Loucy (cell line): ENCODE measurements at regions not wholly inside any gene's neighbourhood (a gene's known extent, or its start where the extent isn't known, plus 50 kb on each side); places are given as distances from the start of the nearest gene placed in this dataset.

ENCODE experiments used
- CTCF ChIP-seq: fragments of 200-600 bp; sonication (generic); conservative IDR thresholded peaks from 2 replicates; pipeline ENCODE4 v1.5.1; 2014; ENCODE audit warnings: mild to moderate bottlenecking, antibody characterized with exemption, low read length
- EZH2phosphoT487 ChIP-seq: fragments of 200-600 bp; IDR thresholded peaks from 2 replicates; pipeline ENCODE4 v1.6.1; 2018; ENCODE audit warnings: antibody characterized with exemption, mild to moderate bottlenecking, moderate library complexity, borderline replicate concordance

DNA sequence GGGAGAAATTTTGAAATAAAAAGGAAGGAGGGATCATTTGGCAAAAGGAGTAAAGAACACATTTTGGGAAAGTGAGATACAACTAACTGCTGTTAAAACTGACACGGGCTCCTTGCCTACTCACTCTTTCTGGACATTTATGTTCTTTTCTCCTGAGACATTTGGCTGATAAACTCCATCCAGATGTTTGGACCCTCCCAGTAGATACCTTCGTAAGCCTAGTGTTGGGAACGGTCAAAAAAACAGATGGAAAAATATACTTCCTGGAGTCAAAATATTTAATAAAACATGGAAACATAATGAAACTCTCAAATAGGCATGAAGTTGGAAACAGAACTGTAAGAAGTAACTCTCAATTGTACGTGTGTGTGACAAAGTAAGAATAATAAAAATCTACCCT is 360.1 kb upstream of the RIOK2 start:
- TF ChIP-seq CTCF (no peak), EZH2phosphoT487 (no peak)
